ENCODE measurements at regions not wholly inside any gene's neighbourhood (a gene's known extent, or its start where the extent isn't known, plus 50 kb on each side); places are given as distances from the start of the nearest gene placed in this dataset.
A peak's percentile ranks its signal among the peaks of the same experiment; 100 is the strongest.

GRCh38 chr2:107633580-107634147 is 193.0 kb upstream of the RGPD4 start:
- DNase-seq (ENCODE audit: low spot score), result peak; percentile 28

GRCh38 chr2:107634172-107634571 is 192.5 kb upstream of the RGPD4 start:
- no peak for DNase-seq (ENCODE audit: low spot score)

- DNase-seq (ENCODE audit: low spot score), result no peak
These were observed 190.8 kb upstream of the RGPD4 start for GRCh38 chr2:107635883-107636282.

- no peak for DNase-seq (ENCODE audit: low spot score)
These were observed 181.1 kb upstream of the RGPD4 start for GRCh38 chr2:107645586-107645985.

GRCh38 chr2:107648781-107649404 is 177.8 kb upstream of the RGPD4 start:
- no peak for DNase-seq (ENCODE audit: low spot score)

- no peak for DNase-seq (ENCODE audit: low spot score)
These were observed 169.6 kb upstream of the RGPD4 start for GRCh38 chr2:107657049-107657448.

GRCh38 chr2:107663632-107664031 is 163.1 kb upstream of the RGPD4 start:
- DNase-seq (ENCODE audit: low spot score), result no peak

- peak; percentile 6 for DNase-seq (ENCODE audit: low spot score)
These were observed 157.4 kb upstream of the RGPD4 start for GRCh38 chr2:107669335-107669734.

GRCh38 chr2:107681936-107682335 is 144.8 kb upstream of the RGPD4 start:
- no peak for DNase-seq (ENCODE audit: low spot score)

GRCh38 chr2:107684421-107684820 is 142.3 kb upstream of the RGPD4 start:
- DNase-seq (ENCODE audit: low spot score), result no peak

GRCh38 chr2:107685421-107685986 is 141.2 kb upstream of the RGPD4 start:
- no peak for DNase-seq (ENCODE audit: low spot score)

- no peak for DNase-seq (ENCODE audit: low spot score)
These were observed 139.6 kb upstream of the RGPD4 start for GRCh38 chr2:107687073-107687472.

- DNase-seq (ENCODE audit: low spot score), result no peak
These were observed 138.6 kb upstream of the RGPD4 start for GRCh38 chr2:107688135-107688534.

GRCh38 chr2:107693604-107694003 is 133.1 kb upstream of the RGPD4 start:
- no peak for DNase-seq (ENCODE audit: low spot score)

- no peak for DNase-seq (ENCODE audit: low spot score)
These were observed 132.0 kb upstream of the RGPD4 start for GRCh38 chr2:107694667-107695066.

- DNase-seq (ENCODE audit: low spot score), result no peak
These were observed 129.3 kb upstream of the RGPD4 start for GRCh38 chr2:107697385-107697784.

- DNase-seq (ENCODE audit: low spot score), result no peak
These were observed 127.8 kb upstream of the RGPD4 start for GRCh38 chr2:107698861-107699260.

- no peak for DNase-seq (ENCODE audit: low spot score)
These were observed 126.6 kb upstream of the RGPD4 start for GRCh38 chr2:107700073-107700472.

GRCh38 chr2:107711941-107712340 is 114.8 kb upstream of the RGPD4 start:
- DNase-seq (ENCODE audit: low spot score), result no peak

GRCh38 chr2:107712857-107713256 is 113.8 kb upstream of the RGPD4 start:
- DNase-seq (ENCODE audit: low spot score), result no peak

- no peak for DNase-seq (ENCODE audit: low spot score)
These were observed 109.0 kb upstream of the RGPD4 start for GRCh38 chr2:107717661-107718060.

GRCh38 chr2:107719141-107719540 is 107.6 kb upstream of the RGPD4 start:
- DNase-seq (ENCODE audit: low spot score), result no peak

- no peak for DNase-seq (ENCODE audit: low spot score)
These were observed 106.9 kb upstream of the RGPD4 start for GRCh38 chr2:107719836-107720235.

- no peak for DNase-seq (ENCODE audit: low spot score)
These were observed 105.5 kb upstream of the RGPD4 start for GRCh38 chr2:107721178-107721577.
